GM04503 (cell line): ENCODE measurements at regions not wholly inside any gene's neighbourhood (a gene's known extent, or its start where the extent isn't known, plus 50 kb on each side); places are given as distances from the start of the nearest gene placed in this dataset.

Source experiments
- DNase-seq: peaks from one replicate; pipeline ENCODE4 v3.0.0-alpha.2; 2012; ENCODE audit warnings: low read depth

DNA sequence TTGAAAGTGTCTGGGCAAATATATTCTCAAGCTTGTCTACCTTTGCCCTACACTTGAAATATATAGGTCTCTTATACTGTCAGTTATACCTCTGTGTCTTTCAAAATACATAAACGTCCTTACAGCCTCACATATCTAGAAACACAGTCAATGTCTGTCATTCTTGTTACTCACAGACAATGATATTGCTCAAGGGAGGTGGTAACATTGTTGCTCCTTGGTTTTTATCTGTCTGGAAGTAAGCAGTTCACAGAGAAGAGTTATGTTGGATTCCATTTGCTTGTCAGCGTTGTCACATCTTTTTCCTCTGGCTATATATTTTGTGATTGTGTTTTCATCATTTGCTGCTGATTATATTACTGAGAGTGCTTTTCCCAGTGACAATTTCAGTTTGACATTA is 1528.9 kb downstream of the PCDH7 start:
- DNase-seq, result no peak

DNA sequence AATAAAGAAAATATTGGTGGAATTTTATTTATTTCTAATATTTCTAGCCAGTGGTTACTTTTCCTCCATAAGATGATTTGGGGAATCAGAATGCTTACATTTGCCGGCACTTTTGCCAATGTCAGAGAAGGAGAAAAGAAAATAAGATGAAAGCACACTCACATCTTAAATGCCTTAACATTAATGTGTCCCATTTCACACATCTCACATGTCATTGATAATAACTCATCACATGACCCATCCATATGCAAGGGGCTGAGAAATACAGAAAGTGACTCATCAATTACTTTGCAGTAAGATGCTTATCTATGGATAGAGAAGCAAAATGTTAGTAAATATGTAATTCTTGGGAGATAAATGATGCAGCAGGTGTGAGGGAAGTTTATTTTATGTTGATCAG is 1531.0 kb downstream of the PCDH7 start:
- no peak for DNase-seq

DNA sequence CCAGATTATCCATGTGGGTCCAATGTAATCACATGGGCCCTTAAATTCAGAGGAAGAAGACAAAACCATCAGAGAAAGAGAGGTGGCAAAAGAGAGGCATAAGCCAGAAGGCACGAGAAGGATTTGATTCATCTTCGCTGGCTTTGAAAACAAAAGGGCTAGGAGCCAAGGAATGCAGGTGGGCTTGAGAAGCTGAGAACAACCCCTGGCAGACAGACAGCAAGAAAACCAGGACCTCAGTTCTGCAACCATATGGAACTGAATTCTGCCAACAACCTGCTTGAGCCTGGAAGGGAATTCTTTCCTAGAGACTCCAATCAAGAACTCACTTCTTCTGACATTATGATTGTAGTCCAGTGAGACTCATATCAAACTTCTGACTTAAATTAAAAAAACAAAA is 1531.8 kb downstream of the PCDH7 start:
- DNase-seq, result no peak

DNA sequence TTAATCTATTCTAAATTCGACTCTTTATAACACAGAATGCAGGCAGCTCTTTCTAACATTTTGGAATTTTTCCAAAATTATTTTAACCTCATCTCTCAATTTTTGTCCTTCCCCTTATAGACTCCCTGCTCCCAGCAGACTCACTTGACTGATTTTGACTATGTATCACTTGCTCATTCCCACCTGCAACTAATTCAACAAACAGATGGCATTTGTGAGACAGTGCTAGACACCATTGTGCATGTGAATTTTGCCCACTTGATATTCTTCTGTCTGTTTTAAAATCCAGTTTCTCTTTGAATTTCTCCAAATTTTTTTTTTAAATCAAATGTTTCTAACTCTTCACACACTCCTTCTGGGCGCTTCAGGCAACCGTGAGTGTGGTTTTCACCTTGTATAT is 1534.0 kb downstream of the PCDH7 start:
- DNase-seq, result no peak

DNA sequence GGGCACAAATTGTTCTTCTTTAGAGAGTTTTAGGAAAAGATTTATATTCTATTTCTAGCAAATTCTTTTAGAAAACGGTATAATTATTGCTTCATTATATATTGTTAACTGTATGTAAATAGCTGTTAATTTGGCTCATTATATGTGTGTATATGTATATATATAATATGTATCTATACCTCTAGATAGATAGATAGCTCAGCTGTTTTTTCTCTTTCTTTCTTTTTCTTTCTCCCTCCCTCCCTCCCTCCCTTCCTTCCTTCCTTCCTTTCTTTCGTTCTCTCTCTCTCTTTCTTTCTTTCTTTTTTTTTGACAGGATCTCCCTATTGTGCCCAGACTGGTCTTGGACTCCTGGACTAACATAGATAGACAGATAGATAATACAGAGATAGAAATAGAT is 1538.8 kb downstream of the PCDH7 start:
- no peak for DNase-seq

DNA sequence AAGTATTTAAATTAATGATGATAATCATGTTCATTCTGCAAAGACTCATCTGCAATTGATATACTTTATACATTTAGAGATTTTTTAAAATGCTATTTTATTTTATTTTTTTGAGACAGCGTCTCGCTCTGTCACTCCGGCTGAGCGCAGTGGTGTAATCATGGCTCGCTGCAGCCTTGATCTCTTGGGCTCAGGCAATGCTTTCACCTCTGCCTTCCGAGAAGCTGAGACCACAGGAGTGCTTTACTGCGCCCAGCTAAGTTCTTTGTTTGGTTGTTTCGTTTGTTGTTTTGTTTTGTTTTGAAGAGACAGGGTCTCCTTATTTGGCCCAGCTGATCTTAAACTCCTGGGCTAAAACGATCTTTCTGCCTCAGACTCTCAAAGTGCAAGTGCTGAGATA is 1541.0 kb downstream of the PCDH7 start:
- no peak for DNase-seq

DNA sequence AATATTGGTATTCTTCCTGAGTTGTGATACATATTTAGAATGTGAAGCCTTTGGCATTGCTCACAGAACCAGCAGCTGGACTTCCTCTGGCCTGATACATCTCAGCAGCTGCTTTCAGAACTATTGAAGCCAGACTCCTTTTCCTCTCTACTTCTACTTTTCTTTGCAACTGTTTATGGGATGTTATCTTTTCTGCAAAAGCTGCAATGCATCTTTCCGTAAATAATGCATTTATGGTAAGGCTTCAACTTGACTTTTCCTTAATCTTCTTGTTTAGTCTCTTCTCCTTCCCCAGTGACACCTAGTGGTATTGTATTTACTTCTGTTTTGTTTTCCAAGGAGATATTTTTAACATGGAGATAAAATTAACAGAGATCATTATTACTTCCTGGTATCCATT is 1548.7 kb downstream of the PCDH7 start:
- DNase-seq, result no peak

DNA sequence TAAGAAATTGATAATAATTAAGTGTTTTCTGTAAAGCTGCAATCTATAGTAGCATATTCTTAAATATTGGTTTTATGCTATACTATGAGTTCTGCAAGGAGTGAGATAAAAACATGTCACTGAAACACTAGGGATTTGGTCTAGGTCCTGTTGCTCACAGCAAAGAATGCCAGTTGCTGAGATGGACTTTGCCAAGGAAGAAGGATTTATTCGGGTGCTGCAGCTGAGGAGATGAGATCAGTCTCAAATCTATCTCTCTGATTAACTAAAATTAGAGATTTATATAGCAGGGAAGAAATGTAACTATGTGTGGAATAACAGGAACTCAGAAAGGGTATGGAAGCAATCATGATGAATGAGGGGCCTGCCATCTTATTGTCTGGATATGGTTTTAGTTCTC is 1569.9 kb downstream of the PCDH7 start:
- DNase-seq, result no peak

DNA sequence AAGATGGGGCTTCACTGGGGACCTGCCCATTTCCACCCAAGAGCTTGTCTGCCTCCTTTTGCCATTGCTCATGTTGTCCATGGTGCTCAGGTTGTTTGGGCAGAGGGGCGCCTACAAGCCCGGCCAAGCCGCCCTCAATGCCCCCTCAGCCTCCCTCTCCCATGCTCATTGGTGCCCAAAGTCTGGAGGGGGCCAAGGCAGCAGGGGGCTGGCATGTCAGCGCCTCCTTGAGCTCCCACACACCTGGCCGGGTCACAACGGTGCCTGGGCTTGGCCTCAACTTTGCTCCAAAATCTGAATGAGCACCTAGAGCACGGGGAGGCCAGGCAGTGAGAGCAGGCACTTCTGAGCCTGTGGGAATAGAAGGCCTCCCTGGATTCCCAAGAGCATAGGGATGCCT is 1598.8 kb downstream of the PCDH7 start:
- no peak for DNase-seq

DNA sequence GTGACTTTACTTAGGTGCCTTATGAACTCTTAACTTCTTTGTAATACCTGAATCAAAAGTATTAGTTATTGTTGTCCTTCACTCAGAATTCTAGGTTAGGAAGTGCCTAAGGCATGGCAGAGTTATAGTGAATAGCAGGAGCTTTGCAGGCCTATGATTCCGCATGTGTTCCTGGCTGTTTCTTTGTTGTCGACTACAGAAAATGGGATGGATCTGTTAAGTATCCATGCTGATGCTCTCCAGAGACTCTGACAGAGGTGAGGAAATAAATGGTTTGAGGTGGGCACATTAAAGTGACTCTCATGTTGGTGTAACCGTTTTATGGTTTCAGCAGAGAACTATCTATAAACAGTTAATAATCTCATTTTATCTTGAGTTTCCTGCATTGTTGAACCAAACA is 1601.3 kb downstream of the PCDH7 start:
- DNase-seq, result no peak

DNA sequence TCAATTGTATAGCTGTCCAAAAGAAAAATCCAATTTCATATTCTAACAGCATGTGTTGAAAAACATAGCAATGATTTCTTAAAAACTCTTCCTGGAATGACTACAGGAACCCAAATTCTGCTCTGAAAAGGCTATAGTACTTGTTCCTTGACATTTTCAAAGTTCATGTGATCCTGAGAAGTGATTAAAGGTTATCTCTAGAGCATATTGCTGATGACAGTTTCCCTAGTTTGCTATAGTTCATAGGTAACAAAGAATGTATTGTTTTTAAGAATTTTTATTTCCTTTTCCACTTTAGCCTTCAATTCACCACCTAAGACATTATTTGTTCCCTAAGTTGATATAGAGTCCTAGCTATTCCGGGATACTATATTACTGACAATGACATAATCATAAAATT is 1614.6 kb downstream of the PCDH7 start:
- no peak for DNase-seq

DNA sequence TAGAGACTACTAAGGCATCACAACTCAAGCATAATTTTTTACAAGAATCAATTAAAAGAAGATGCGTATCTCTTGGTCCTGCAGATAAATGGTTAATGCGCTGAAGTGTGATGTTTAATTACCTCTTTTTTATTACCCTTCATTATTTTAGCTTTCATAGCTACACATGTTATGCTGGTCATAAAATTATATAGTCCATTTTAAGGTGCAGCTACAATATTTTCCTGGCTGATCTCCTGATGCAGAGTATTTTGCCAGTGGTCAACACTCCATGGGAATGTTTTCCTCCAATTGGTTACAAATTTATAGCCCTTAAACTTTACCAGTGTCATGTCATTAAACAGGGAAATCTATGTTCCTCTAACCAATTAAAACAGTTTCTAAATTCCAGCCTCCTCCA is 1617.2 kb downstream of the PCDH7 start:
- no peak for DNase-seq

DNA sequence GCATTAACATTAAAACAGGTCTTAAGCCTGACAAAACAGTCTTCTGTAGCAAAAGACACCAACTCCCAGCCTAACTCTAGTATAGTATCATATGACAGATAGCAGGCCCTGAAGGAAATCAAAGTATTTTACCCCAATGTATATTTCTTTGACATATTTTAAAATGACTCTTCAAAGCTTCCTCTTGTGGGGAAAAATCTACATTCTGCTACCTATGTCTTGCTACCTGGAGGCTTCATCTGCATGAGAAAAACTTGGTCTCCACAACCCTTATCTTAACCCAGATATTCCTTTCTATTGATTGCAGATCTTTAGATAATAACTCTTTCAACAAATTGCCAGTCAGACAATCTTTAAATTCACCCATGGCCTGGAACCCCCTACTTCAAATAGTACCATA is 1620.4 kb downstream of the PCDH7 start:
- no peak for DNase-seq

DNA sequence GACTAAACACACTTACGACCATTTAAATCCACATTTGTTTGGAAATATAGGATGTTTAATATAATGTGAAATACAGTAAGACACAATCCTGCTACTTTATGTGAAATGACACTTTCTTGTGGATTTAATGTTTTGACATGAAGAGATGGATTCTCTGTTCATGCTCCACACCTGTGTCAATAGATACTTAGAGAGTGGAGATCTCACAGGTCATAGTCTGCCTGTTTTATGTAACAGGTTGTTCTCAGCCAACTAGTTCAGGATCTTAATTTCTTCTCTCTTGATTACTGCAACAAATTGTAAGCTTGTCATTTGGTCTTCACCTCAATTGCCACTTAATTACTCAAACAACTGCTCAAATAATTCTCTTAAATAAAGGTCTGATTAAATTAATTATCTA is 1621.2 kb downstream of the PCDH7 start:
- DNase-seq, result no peak

DNA sequence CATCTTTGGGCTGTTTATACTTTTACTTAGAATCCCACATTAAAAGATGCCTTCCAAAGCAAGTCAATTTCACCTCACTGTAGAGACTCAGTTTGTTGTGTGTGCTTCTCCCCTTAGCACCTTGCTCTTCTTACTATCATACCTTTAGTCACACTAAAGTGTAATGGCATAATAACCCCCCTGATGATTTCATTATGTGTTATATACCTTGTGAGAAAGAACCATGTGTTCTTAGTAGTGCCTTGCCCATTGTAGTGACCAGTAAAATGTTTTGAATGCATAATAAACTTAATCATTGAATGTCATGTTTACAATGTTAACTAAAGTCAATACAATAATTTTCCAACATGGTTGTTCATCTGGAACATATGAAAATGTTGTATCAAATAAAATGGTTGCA is 1621.9 kb downstream of the PCDH7 start:
- DNase-seq, result no peak

DNA sequence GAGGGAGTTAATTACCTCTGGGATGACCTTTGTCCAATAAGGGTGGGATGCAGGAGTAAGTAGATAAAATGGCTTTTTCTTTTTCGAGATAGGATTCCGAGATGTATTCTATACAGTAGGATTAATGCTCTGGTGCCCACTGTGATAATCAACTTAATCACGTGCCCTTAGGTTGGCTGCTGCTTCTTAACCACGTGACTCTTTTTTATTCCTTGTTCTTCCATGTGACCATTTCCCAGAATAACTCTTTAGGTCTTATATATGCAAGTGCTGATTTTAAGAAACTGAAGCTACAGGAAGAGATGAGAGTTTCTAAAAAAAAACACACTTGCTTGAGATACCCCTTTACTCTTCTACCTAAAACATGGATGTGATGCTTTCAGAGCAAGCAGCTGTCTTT is 1628.9 kb downstream of the PCDH7 start:
- no peak for DNase-seq

DNA sequence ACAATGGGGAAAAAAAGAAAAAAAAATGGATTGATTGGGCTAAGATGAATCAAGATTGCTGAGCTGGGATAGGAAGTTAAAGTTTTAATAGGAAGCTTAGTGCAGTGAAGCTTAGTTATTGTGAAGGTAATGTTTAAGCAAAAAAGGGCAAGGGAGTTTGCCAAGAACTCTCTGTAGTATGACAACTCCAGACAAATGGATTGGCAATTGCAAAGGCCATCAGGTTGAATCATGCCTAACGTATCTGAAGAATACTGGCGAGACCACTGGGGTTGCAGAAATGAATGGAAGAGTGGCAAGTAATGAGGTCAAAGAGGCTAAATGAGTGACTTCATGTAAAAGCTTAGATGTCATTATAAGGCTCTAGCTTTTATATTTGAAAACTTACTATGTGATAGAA is 1654.0 kb downstream of the PCDH7 start:
- no peak for DNase-seq

DNA sequence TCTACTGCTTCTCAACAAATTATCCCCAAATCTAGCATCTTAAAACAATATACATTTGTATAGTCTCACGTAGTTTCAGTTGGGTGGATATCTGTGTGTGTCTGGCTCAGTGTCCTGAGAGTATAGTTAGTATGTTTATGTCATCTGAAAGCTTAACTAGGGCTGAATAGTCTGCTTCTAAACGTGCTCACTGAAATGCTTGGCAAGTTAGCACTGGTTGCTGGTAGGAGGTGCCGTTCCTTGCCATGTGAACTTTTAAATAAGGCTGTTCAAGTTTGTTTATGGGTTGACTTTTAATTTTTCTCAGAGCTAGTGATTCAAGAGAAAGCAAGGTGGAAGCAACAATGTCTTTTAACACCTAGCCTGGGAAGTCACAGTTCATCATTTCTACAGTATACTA is 1673.6 kb downstream of the PCDH7 start:
- DNase-seq, result no peak

DNA sequence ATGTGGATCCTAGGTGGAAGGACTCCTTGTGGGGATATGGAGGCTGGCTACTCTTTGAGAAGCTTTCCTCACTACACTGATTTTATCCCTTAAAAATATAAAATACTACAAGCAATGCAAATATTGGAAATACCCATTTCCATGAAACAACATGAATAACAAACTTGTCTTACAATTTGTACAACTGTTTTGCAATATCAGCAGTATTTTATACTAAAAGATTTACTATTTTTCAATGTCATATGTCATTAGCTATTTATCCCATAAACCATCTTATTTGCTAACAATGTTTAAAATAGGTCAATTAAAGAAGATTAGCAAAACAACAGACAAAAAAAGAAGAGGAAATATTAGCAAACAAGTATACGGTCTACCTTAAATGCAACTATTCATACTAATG is 1674.1 kb downstream of the PCDH7 start:
- no peak for DNase-seq

DNA sequence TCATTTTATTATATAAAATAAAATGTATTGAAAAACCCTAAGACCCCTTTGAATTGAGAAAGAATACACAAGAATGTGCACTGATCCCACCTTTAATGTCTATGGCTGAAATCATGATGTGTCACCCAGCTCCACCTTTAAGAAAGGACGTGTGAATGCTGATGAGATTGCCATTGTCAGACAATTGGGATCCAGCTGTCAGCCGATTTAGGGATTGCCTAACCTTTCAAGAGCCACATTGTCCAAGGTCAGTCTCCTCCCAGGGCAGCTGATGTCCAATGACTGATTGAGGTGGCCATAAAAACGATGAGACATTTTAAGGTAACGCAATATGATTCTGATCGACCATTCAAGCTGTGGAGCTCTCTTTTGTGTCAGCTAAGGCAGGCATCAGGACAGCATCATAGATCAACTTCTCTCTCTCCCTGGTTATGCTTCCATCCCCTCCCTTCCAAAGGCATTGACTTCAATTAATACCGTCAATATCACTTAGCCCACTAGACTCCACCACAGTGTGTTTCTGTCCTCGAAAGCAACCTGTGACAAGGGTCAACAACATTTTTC is 1676.4 kb downstream of the PCDH7 start:
- no peak for DNase-seq

DNA sequence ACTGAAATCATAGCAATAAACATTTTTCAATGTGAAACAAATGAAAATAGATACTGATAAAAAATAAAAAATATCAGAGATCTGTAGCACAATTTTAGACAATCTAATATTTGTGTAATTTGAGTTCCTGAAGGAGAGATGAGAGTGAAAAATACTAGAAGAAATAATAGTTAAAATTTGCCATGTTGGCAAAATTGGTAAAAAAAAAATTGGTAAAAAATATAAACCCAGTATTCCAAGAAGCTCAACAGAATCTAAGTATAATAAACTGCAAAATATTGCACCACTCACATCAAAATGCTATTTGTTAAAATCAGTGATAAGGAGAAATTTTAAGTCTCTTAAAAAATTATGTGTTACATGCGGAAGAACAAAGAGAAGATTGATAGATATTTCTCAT is 1680.7 kb downstream of the PCDH7 start:
- DNase-seq, result no peak

DNA sequence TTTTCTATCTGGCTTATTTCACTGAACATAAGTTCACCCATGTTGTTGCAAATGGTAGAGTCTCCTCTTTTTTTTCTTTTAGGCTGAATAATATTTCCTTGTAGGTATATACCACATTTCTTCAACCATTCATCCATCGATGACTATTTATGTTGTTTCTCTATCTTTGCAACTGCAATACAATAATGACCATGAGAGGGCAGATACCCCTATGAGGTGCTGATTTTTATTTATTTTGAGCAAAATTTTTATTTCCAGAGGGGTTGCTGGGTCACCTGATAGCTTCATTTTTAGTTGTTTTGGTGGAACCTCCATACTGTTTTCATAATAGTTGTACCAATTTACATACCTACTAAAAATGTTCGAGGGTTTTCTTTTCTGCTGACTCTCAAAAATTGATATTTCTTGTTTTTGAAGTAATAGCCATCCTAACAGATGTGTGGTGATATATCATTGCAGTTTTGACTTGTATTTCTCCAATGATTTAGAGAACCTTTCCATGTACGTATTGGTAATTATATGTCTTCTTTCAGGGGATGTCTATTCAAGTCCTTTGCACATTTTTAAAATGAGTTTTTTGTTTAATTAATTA is 1697.0 kb downstream of the PCDH7 start:
- DNase-seq, result no peak

DNA sequence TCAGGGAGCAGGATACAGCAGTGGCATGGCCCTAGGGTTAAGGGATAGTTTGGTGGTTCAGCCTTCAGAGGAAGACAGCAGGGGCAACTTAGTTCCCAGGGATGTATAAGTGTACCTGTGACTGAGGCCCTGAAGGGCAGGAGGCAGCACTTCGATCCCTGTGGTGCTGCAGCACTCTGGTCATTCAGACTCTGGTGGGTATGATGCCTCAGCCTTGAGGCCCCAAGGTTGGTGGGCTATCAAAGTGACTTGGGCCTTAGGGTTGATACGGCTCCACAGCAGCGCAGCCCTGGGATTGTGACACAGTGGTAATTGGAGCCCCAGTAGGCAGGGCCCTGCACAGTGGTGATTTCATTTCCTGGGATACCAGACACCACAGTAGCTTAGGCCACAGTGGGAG is 1703.1 kb downstream of the PCDH7 start:
- DNase-seq, result no peak

DNA sequence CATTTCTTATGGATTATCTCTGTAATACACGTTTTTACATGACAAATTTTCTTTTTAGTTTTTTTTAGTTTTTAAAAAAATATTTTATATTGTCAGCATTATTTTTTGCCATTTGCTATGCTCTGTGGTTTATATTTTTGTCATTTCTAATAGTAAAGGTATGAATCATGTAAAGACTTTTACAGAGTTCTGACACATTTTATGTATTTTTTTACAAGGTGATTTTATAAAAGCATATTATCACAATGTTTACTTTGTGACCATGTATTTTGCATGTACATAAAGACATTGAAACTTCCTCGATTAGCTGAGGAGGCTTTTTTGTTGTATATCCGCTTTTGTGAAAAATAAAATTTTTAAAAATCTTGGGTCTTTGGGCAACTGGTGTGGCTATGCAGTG is 1705.1 kb downstream of the PCDH7 start:
- DNase-seq, result no peak

DNA sequence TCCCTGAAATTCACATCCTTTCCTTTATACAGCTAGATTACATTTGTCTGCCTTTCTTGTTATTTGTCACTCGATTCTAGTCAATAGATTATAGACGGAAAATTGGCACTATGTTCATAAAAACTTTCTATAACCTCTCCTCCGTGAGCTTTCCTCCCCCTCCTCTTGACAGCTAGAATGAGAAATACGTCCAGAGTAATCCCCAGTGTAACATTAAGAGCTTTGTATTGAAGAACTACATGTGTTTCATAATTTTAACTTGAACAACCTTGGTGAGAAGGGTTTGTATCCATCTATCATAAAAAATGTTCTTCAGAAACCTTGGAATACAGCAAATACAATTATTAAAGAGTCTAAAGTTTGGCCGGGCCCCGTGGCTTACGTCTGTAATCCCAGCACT is 1707.4 kb downstream of the PCDH7 start:
- DNase-seq, result no peak
